NCI-H146 treated with DMSO at 0.1 percent for 48 hours (cell line): ENCODE measurements at regions not wholly inside any gene's neighbourhood (a gene's known extent, or its start where the extent isn't known, plus 50 kb on each side); places are given as distances from the start of the nearest gene placed in this dataset.
"Not testable (repeated sequence)": the region's sequence is repeated elsewhere in the genome, so short reads cannot be mapped to it uniquely, and the experiment has no call there.

Experiments
- DNase-seq: peaks from one replicate; lab custom pipeline; 2025; ENCODE audit not compliant: unreplicated experiment; lab: John Stamatoyannopoulos, UW

GRCh38 chr9:115692868-115693267 lies 460.7 kb upstream of the PAPPA start:
- DNase-seq, result not testable (repeated sequence)

- DNase-seq, result no peak
These were observed 459.6 kb upstream of the PAPPA start for GRCh38 chr9:115694014-115694413.

- no peak for DNase-seq
These were observed 458.6 kb upstream of the PAPPA start for GRCh38 chr9:115694991-115695390.

GRCh38 chr9:115712981-115713380 lies 440.6 kb upstream of the PAPPA start:
- no peak for DNase-seq

- no peak for DNase-seq
These were observed 437.9 kb upstream of the PAPPA start for GRCh38 chr9:115715666-115716065.

- DNase-seq, result no peak
These were observed 436.3 kb upstream of the PAPPA start for GRCh38 chr9:115717298-115717697.

- no peak for DNase-seq
These were observed 435.8 kb upstream of the PAPPA start for GRCh38 chr9:115717711-115718173.

GRCh38 chr9:115730396-115730795 lies 423.2 kb upstream of the PAPPA start:
- no peak for DNase-seq

GRCh38 chr9:115730845-115731244 lies 422.7 kb upstream of the PAPPA start:
- DNase-seq, result no peak

- DNase-seq, result no peak
These were observed 420.1 kb upstream of the PAPPA start for GRCh38 chr9:115733318-115734110.

GRCh38 chr9:115739096-115739875 lies 414.3 kb upstream of the PAPPA start:
- no peak for DNase-seq

- no peak for DNase-seq
These were observed 412.6 kb upstream of the PAPPA start for GRCh38 chr9:115740986-115741385.

GRCh38 chr9:115743709-115744605 lies 409.6 kb upstream of the PAPPA start:
- DNase-seq, result no peak

- no peak for DNase-seq
These were observed 407.1 kb upstream of the PAPPA start for GRCh38 chr9:115746496-115746895.

- no peak for DNase-seq
These were observed 405.9 kb upstream of the PAPPA start for GRCh38 chr9:115747731-115748130.

- no peak for DNase-seq
These were observed 396.9 kb upstream of the PAPPA start for GRCh38 chr9:115756736-115757135.

GRCh38 chr9:115757461-115757860 lies 396.1 kb upstream of the PAPPA start:
- DNase-seq, result no peak

GRCh38 chr9:115758441-115758840 lies 395.1 kb upstream of the PAPPA start:
- no peak for DNase-seq

GRCh38 chr9:115759426-115759825 lies 394.2 kb upstream of the PAPPA start:
- no peak for DNase-seq

GRCh38 chr9:115764645-115765044 lies 388.9 kb upstream of the PAPPA start:
- no peak for DNase-seq

- no peak for DNase-seq
These were observed 388.5 kb upstream of the PAPPA start for GRCh38 chr9:115765060-115765459.
